ENCODE measurements at regions not wholly inside any gene's neighbourhood (a gene's known extent, or its start where the extent isn't known, plus 50 kb on each side); places are given as distances from the start of the nearest gene placed in this dataset.

DNA sequence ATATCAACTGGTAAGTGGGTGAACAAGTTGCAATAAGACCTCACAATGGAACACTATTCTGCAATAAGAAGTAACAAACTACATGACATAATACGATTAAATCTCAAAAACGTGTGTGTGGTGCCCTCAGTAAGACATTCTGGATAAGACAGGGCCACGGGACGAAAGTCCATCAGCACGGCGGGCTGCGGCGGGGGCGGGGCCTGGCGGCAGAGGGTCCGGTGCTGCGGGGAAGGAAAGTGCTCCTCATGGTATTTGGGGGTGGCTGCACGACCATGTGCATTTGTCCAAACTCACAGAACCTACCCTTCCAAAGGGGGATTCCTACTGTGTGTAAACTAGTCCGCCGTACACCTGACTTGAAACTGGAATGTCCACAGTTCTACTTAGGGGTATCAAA, 341.8 kb downstream of the TCERG1L start:
- TF ChIP-seq EZH2phosphoT487 (IDR thresholded peaks at IDR 0.05; ENCODE audit: insufficient read depth, low read depth): no peak
- TF ChIP-seq EZH2 (IDR thresholded peaks at IDR 0.05; ENCODE audit: insufficient read depth, poor library complexity, severe bottlenecking): no peak

Data from GM23248 (cell line).